ENCODE measurements at regions not wholly inside any gene's neighbourhood (a gene's known extent, or its start where the extent isn't known, plus 50 kb on each side); places are given as distances from the start of the nearest gene placed in this dataset.
A peak's percentile ranks its signal among the peaks of the same experiment; 100 is the strongest.

DNA sequence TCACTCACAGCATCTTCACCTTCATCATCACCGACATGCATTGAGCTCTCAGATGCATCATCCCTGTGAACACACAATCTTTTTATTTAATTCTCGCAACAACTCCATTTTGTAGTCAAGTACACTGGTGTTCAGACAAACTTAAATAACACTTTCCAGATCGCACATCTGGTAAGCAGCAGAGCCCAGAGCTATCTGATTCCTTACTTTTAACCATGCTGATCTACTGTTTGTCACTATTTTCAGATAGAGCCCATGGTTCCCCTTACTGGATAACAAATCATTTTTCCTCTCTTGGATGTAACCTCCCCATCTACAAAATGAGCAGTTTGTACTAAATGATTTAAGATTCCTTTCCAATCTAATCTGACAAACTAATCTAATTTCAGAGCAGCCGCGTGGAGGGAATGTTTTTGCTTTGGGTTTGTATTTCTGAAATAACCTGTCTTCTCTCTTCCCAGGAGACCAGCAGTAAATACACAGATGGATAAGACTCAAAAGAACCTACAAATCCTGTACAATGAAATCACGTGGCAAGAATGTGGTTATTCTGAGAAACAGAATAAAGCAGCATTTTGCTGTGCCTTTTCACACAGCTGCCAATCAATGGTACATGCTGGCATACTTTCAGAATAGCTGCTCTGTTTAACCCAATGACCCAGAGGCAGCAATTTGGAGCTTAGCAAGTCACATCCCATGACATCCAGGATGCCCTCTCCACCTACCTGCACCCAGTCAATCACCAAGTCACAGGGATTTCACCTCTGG is 72.9 kb upstream of the CCL2 start:
- no peak for DNase-seq (ENCODE audit: low read depth)

DNA sequence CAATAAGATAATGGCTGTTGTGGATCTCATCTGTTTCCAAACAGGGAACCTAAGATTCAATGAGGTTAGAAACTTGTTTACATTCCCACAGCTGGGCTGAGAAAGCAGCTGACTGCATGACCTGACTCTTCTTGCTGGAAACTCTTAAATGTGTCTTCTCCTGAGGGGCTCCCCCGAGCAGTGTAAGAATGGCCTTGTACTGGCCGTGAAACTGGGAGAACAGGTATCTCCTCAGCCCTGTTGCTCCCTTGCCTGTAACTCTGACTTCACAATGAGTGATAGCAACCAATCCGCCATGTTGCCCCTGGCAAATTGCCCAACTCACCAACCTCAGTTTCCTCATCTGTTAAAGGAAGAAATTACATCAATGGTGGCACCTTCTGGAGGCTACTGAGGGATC is 59.1 kb upstream of the CCL2 start:
- no peak for DNase-seq (ENCODE audit: low read depth)

DNA sequence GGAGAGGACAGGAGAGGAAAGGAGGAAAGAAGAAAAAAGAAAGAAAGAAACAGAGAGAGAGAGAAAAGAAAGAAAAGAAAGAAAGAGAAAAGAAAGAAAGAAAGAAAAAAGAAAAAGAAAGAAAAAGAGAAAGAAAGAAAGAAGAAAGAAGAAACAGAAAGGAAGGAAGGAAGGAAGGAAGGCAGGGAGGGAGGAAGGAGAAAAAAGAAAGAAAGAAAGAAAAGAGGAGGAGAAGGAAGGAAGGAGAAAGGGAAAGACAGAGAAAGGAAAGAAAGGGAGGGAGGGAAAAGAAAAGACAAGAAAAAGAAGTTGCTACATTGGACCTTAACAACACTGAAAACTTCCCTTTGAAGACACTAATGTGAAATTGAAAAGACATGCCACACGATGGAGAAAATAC is 56.6 kb upstream of the CCL2 start:
- DNase-seq (ENCODE audit: low read depth): no peak

DNA sequence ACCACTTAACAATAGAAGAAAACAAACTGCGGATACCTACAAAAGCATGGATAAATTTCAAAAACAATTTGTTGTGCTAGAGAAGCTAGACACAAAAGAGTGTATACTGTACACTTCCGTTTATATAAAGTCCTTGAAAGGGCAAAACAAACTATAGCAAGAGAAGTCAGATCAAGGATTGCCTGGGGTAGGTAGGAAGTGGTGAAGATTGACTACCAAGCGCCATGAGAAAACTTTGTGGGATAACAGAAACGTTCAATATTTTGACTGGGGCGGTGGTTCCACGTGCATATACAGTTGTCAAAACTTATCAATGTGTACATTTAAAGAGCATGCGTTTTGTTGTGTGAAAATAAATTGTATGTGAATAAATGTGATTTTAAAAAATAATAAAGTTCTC is 55.6 kb upstream of the CCL2 start:
- DNase-seq (ENCODE audit: low read depth): no peak

DNA sequence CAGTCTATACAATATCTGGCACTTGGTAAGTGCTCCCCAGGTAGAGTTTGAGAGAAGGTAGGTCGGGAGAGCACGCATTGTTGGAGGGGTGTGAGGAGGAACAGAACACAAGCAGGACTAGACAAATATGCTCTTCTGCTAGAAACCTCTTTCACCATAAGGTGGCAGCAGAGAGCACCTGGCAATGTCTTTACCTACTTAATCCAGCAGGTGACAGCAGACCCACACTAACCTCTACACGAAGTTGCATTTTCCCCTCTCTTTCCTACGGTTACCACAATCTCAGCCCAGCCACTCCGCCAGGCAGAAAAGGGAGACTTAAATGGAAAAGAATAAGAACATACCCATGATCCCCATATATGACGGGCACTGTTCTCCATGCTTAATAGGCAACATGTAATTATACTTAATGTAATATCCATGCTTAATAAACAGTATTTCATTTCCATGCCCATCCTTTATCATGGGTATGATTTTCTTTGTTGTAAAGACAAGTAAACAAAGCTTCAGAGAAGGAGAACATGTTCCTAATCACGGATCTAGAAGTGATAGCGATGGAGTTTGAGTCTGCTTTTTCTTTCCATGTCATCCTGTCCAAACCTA is 55.1 kb upstream of the CCL2 start:
- peak; percentile 81 for DNase-seq (ENCODE audit: low read depth)

DNA sequence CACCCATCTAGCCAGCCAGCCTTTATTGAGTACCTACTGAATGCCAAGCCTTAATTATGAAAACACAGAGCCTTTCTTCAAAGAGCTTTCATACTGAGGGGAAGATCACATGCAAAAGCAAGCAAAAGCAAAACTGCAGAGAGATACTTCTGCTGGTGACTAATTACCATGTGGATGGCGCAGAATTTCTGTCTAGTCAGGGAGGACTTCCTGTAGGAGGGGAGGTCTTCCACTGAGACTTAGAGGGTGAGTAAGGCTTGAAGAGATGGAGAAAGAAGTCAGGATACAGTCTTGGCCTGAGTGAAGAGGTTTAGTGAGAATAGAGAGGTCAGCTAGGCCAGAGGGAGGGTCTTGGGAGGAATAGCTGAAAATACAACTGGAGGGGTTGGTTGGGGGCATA is 53.9 kb upstream of the CCL2 start:
- peak; percentile 23 for DNase-seq (ENCODE audit: low read depth)

DNA sequence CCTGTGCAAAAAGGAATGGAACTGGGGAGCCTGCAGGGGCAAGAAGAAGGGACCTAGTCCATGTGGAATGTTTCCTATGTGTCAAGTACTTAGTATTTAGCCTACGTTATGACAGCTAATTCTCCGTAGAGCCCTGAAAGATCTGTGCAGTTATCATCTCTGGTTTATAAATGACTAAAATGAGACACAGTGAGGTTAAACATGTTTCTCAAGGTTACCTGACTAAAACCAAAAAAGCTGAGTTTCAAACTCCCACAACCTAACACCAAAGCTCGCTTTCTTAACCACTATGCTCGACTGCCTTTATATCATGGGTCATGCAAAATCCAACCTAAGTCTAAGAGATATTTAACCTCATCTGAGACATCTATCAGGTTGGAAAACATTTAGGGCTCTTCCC is 53.3 kb upstream of the CCL2 start:
- DNase-seq (ENCODE audit: low read depth): no peak

DNA sequence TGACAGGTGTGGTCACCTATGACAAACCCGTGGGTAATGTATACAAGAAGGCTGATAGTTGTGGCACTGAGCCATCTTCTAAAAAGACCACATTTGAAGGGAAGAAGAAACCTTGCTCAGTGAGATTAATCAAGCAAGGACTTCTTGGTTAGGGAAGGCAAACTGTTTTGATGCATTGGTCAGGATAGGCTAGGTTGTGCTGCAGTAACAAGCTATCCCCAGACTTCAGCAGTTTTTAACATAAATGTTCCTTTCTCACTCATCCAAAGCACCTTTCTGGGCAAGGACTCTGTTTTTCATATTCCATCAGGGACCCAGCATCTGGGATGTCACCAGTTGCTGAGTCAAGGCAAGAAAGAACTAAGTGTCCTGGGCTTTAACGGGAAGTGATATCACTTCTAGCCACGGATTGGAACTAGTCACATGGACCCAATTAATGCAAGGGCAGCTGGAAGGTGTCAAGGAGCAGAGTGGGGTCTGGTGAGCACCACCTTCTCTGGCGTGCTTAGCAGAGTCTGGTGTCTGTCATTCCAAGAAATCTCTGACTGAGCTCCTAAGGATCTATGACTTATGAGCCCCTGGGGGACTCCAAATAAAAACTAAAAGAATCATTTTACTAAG is 52.0 kb upstream of the CCL2 start:
- DNase-seq (ENCODE audit: low read depth): no peak

DNA sequence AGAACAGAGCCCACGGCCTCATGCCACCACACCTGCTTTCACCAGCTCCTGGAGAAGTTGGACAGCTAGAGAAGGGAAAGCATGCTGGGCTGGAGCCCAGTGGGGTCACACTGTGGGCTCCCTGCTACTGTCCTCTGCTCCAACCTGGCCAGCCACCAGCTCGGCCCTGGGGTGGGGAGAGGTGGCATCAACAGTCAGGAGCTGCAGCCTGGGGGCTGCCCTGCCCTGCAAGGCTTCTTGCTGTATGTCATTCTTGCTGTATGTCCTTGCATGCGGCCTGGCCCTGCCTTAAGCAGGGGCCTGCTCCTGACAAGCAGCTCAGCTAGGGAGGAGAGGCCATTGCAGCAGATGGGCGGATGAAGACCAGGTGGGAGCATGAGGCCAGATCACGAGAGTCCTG is 50.7 kb upstream of the CCL2 start:
- DNase-seq (ENCODE audit: low read depth): no peak
